ENCODE measurements at regions not wholly inside any gene's neighbourhood (a gene's known extent, or its start where the extent isn't known, plus 50 kb on each side); places are given as distances from the start of the nearest gene placed in this dataset.

GRCh38 chr2:84209941-84210340, 249.1 kb downstream of the SUCLG1 start:
- no peak for TF ChIP-seq CTCF (IDR thresholded peaks at IDR 0.05; ENCODE audit: insufficient read depth, low read length, poor library complexity, severe bottlenecking)
- TF ChIP-seq EZH2phosphoT487 (conservative IDR thresholded peaks at IDR 0.05; ENCODE audit: low read length), result no peak

Data from SU-DHL-6 (cell line).